ENCODE measurements at regions not wholly inside any gene's neighbourhood (a gene's known extent, or its start where the extent isn't known, plus 50 kb on each side); places are given as distances from the start of the nearest gene placed in this dataset.

- Histone ChIP-seq H2AK5ac (ENCODE audit: low read length) (no peak overlapping the region), H3K14ac (ENCODE audit: low read length) (no peak overlapping the region), H2BK120ac (ENCODE audit: insufficient read depth, low read length, poor library complexity) (no peak overlapping the region), H2BK5ac (ENCODE audit: low read depth, low read length, poor library complexity) (no peak overlapping the region), H3K79me2 (ENCODE audit: control insufficient read depth, insufficient read depth, low read length, poor library complexity) (no peaks in the 10 kb centered on the region), H2AFZ (ENCODE audit: insufficient read depth, low read length, poor library complexity) (no peak overlapping the region), H2BK12ac (ENCODE audit: low read length) (no peak overlapping the region), H3K27ac (ENCODE audit: low read depth, low read length) (no peak overlapping the region), H3K4me2 (ENCODE audit: low read length) (no peak overlapping the region), H3K18ac (ENCODE audit: low read length) (no peak overlapping the region), H3K36me3 (ENCODE audit: control insufficient read depth in 1 of 2, insufficient read depth in 2 of 2, low read length in 2 of 2) (no peaks in the 10 kb centered on the region), H3K27me3 (ENCODE audit: insufficient read depth, low read length) (no peaks in the 10 kb centered on the region), H3K79me1 (ENCODE audit: low read length) (no peaks in the 10 kb centered on the region), H3K23ac (ENCODE audit: low read length) (no peak overlapping the region), H3K4me3 (ENCODE audit: low read depth, low read length) (no peak overlapping the region), H3K4me1 (ENCODE audit: control insufficient read depth in 1 of 2, insufficient read depth in 2 of 2, low read length in 2 of 2) (no peaks in the 10 kb centered on the region), H3K9ac (ENCODE audit: low read length) (no peak overlapping the region), H4K12ac (ENCODE audit: low read depth, low read length) (no peak overlapping the region), H4K91ac (ENCODE audit: low read depth, low read length) (no peak overlapping the region), H3K4ac (ENCODE audit: low read depth, low read length) (no peak overlapping the region), H4K8ac (ENCODE audit: low read depth, low read length) (no peak overlapping the region), H3K9me3 (ENCODE audit: insufficient read depth, low read depth, low read length) (no peaks in the 10 kb centered on the region)
- WGBS (ENCODE audit: extremely low coverage, insufficient coverage, insufficient read length), result no CpG with 5 or more reads among the region's 2 CpGs
- DNase-seq, result no peak
These were observed 295.0 kb downstream of the RAP2B start for GRCh38 chr3:153456833-153457545.

DNA sequence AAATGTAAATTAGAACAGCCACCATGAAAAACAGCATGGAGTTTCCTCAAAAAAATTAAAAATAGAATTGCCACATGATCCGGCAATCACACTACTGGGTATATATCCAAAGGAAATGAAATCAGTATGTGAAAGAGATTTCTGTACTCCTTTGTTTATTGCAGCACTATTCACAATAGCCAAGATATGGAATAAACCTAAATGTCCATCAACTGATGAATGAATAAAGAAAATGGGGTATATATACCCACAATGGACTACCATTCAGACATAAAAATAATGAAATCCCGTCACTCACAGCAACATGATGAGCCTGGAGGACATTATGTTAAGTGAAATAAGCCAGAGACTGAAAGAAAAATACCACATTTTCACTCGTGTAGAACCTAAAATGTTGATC, 296.9 kb downstream of the RAP2B start:
- Histone ChIP-seq H4K91ac (ENCODE audit: low read depth, low read length) (no peak overlapping the region), H4K12ac (ENCODE audit: low read depth, low read length) (no peak overlapping the region), H3K36me3 (ENCODE audit: control insufficient read depth in 1 of 2, insufficient read depth in 2 of 2, low read length in 2 of 2) (no peaks in the 10 kb centered on the region), H3K4ac (ENCODE audit: low read depth, low read length) (no peak overlapping the region), H2AK5ac (ENCODE audit: low read length) (no peak overlapping the region), H3K79me2 (ENCODE audit: control insufficient read depth, insufficient read depth, low read length, poor library complexity) (no peaks in the 10 kb centered on the region), H3K18ac (ENCODE audit: low read length) (no peak overlapping the region), H2BK5ac (ENCODE audit: low read depth, low read length, poor library complexity) (no peak overlapping the region), H2BK120ac (ENCODE audit: insufficient read depth, low read length, poor library complexity) (no peak overlapping the region), H4K8ac (ENCODE audit: low read depth, low read length) (no peak overlapping the region), H2BK12ac (ENCODE audit: low read length) (no peak overlapping the region), H3K23ac (ENCODE audit: low read length) (no peak overlapping the region), H3K14ac (ENCODE audit: low read length) (no peak overlapping the region), H3K27me3 (ENCODE audit: insufficient read depth, low read length) (no peaks in the 10 kb centered on the region), H3K79me1 (ENCODE audit: low read length) (no peaks in the 10 kb centered on the region), H3K4me1 (ENCODE audit: control insufficient read depth in 1 of 2, insufficient read depth in 2 of 2, low read length in 2 of 2) (no peaks in the 10 kb centered on the region), H2AFZ (ENCODE audit: insufficient read depth, low read length, poor library complexity) (no peak overlapping the region), H3K27ac (ENCODE audit: low read depth, low read length) (no peak overlapping the region), H3K4me3 (ENCODE audit: low read depth, low read length) (no peak overlapping the region), H3K9ac (ENCODE audit: low read length) (no peak overlapping the region), H3K4me2 (ENCODE audit: low read length) (no peak overlapping the region), H3K9me3 (ENCODE audit: insufficient read depth, low read depth, low read length) (no peaks in the 10 kb centered on the region)
- DNase-seq, result no peak
- WGBS (ENCODE audit: extremely low coverage, insufficient coverage, insufficient read length), result no CpG with 5 or more reads among the region's 3 CpGs

DNA sequence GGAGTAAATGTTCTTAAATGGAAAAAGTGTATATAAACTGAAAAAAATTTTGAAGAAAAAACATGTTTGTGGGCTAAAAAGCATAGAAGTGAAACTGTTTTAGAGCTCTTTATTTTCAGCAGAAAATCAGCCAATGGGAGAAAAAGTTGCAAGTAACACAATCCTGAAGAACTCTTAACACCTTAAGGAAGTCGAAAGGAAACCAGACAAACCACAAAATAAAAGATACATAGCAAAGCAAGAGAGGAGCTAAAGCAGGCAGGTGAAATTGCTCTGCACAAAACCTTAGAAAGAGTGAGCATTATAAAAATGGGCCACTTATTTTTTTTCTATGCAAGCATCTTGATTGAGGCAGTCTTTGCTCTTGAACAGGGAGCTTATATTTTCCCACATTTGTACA, 300.5 kb downstream of the RAP2B start:
- Histone ChIP-seq H3K18ac (ENCODE audit: low read length) (no peak overlapping the region), H4K91ac (ENCODE audit: low read depth, low read length) (no peak overlapping the region), H3K4me3 (ENCODE audit: low read depth, low read length) (no peak overlapping the region), H3K36me3 (ENCODE audit: control insufficient read depth in 1 of 2, insufficient read depth in 2 of 2, low read length in 2 of 2) (no peaks in the 10 kb centered on the region), H3K27me3 (ENCODE audit: insufficient read depth, low read length) (no peaks in the 10 kb centered on the region), H2AK5ac (ENCODE audit: low read length) (no peak overlapping the region), H3K4me1 (ENCODE audit: control insufficient read depth in 1 of 2, insufficient read depth in 2 of 2, low read length in 2 of 2) (no peaks in the 10 kb centered on the region), H2BK12ac (ENCODE audit: low read length) (no peak overlapping the region), H3K23ac (ENCODE audit: low read length) (no peak overlapping the region), H3K4ac (ENCODE audit: low read depth, low read length) (no peak overlapping the region), H3K79me1 (ENCODE audit: low read length) (no peaks in the 10 kb centered on the region), H2BK5ac (ENCODE audit: low read depth, low read length, poor library complexity) (no peak overlapping the region), H3K9me3 (ENCODE audit: insufficient read depth, low read depth, low read length) (no peaks in the 10 kb centered on the region), H3K79me2 (ENCODE audit: control insufficient read depth, insufficient read depth, low read length, poor library complexity) (no peaks in the 10 kb centered on the region), H4K8ac (ENCODE audit: low read depth, low read length) (no peak overlapping the region), H3K9ac (ENCODE audit: low read length) (no peak overlapping the region), H2AFZ (ENCODE audit: insufficient read depth, low read length, poor library complexity) (no peak overlapping the region), H4K12ac (ENCODE audit: low read depth, low read length) (no peak overlapping the region), H3K14ac (ENCODE audit: low read length) (no peak overlapping the region), H3K4me2 (ENCODE audit: low read length) (no peak overlapping the region), H2BK120ac (ENCODE audit: insufficient read depth, low read length, poor library complexity) (no peak overlapping the region), H3K27ac (ENCODE audit: low read depth, low read length) (no peak overlapping the region)
- WGBS (ENCODE audit: extremely low coverage, insufficient coverage, insufficient read length), result no CpG with 5 or more reads among the region's 1 CpG
- no peak for DNase-seq

GRCh38 chr3:153463895-153464294, 301.9 kb downstream of the RAP2B start:
- no peak overlapping the region for H4K91ac ChIP-seq (ENCODE audit: low read depth, low read length)
- no peak overlapping the region for H2AFZ ChIP-seq (ENCODE audit: insufficient read depth, low read length, poor library complexity)
- H2BK120ac ChIP-seq (ENCODE audit: insufficient read depth, low read length, poor library complexity), result no peak overlapping the region
- no peak overlapping the region for H2AK5ac ChIP-seq (ENCODE audit: low read length)
- H3K27me3 ChIP-seq (ENCODE audit: insufficient read depth, low read length), result no peaks in the 10 kb centered on the region
- no peak overlapping the region for H4K12ac ChIP-seq (ENCODE audit: low read depth, low read length)
- H3K79me1 ChIP-seq (ENCODE audit: low read length), result no peaks in the 10 kb centered on the region
- no peak overlapping the region for H2BK12ac ChIP-seq (ENCODE audit: low read length)
- no peak overlapping the region for H4K8ac ChIP-seq (ENCODE audit: low read depth, low read length)
- no peak overlapping the region for H3K27ac ChIP-seq (ENCODE audit: low read depth, low read length)
- H3K18ac ChIP-seq (ENCODE audit: low read length), result no peak overlapping the region
- no CpG with 5 or more reads among the region's 3 CpGs for WGBS (ENCODE audit: extremely low coverage, insufficient coverage, insufficient read length)
- H3K4ac ChIP-seq (ENCODE audit: low read depth, low read length), result no peak overlapping the region
- no peaks in the 10 kb centered on the region for H3K79me2 ChIP-seq (ENCODE audit: control insufficient read depth, insufficient read depth, low read length, poor library complexity)
- no peaks in the 10 kb centered on the region for H3K36me3 ChIP-seq (ENCODE audit: control insufficient read depth in 1 of 2, insufficient read depth in 2 of 2, low read length in 2 of 2)
- no peak overlapping the region for H3K4me2 ChIP-seq (ENCODE audit: low read length)
- no peak overlapping the region for H3K4me3 ChIP-seq (ENCODE audit: low read depth, low read length)
- H3K9ac ChIP-seq (ENCODE audit: low read length), result no peak overlapping the region
- H3K4me1 ChIP-seq (ENCODE audit: control insufficient read depth in 1 of 2, insufficient read depth in 2 of 2, low read length in 2 of 2), result no peaks in the 10 kb centered on the region
- H3K23ac ChIP-seq (ENCODE audit: low read length), result no peak overlapping the region
- no peak overlapping the region for H3K14ac ChIP-seq (ENCODE audit: low read length)
- H3K9me3 ChIP-seq (ENCODE audit: insufficient read depth, low read depth, low read length), result no peaks in the 10 kb centered on the region
- no peak overlapping the region for H2BK5ac ChIP-seq (ENCODE audit: low read depth, low read length, poor library complexity)
- DNase-seq, result no peak

Data from trophoblast cell (in vitro differentiated cells and primary cell).